Breast epithelium (tissue), 4 donors: ENCODE measurements at regions not wholly inside any gene's neighbourhood (a gene's known extent, or its start where the extent isn't known, plus 50 kb on each side); places are given as distances from the start of the nearest gene placed in this dataset.
"Not testable (repeated sequence)": the region's sequence is repeated elsewhere in the genome, so short reads cannot be mapped to it uniquely, and the experiment has no call there.

Source experiments
- DNase-seq, 2 donors: peaks; one replicate each; pipeline ENCODE4 v3.0.0-alpha.2; 2019; ENCODE audit warnings: low spot score in 2 of 2
- H3K27ac ChIP-seq, 2 donors: fragments of 200-600 bp; sonication (generic) in 1 of 2; one replicate each; pipeline ENCODE4 v1.5.1; 2016 to 2019; ENCODE audit warnings: mild to moderate bottlenecking in 1 of 2
- H3K27me3 ChIP-seq, 2 donors: fragments of 200-600 bp; sonication (generic) in 1 of 2; one replicate each; pipeline versions ENCODE4 v1.5.1 to v1.6.0; 2017 to 2019; ENCODE audit warnings: control low read depth in 1 of 2, mild to moderate bottlenecking in 1 of 2
- H3K36me3 ChIP-seq: fragments of 200-600 bp; one replicate; pipeline ENCODE4 v1.5.1; 2019
- H3K4me1 ChIP-seq, 2 donors: fragments of 200-600 bp; sonication (generic); one replicate each; pipeline ENCODE4 v1.5.1; 2016 to 2019; ENCODE audit warnings: control low read depth in 1 of 2
- H3K4me3 ChIP-seq, 3 donors: fragments of 200-600 bp; sonication (generic); 1 replicate in 2 of 3; 2 replicates in 1 of 3; pipeline ENCODE4 v1.5.1; 2016 to 2019; ENCODE audit warnings: mild to moderate bottlenecking in 3 of 3, moderate library complexity in 2 of 3
- H3K9me3 ChIP-seq, 2 donors: fragments of 200-600 bp; sonication (generic) in 1 of 2; one replicate each; pipeline ENCODE4 v1.5.1; 2016 to 2019; ENCODE audit warnings: control low read depth in 1 of 2
- CTCF ChIP-seq, 3 donors: fragments of 450-650 bp; IDR thresholded peaks; one replicate each; pipeline ENCODE4 v1.5.1; 2016 to 2017; ENCODE audit warnings: antibody characterized with exemption in 3 of 3, mild to moderate bottlenecking in 3 of 3, moderate library complexity in 3 of 3
- POLR2A ChIP-seq: fragments of 450-650 bp; IDR thresholded peaks from one replicate; pipeline ENCODE4 v1.6.1; 2016; ENCODE audit warnings: antibody characterized with exemption, mild to moderate bottlenecking, moderate library complexity
- POLR2AphosphoS5 ChIP-seq, 3 donors: sonication (generic); formaldehyde crosslinking; IDR thresholded peaks; one replicate each; pipeline ENCODE4 v1.6.1; 2017; ENCODE audit warnings: antibody characterized with exemption in 3 of 3
- intact Hi-C: fragments of 100-400 bp; cut with DNase I; formaldehyde crosslinking; loops from one replicate; pipeline ENCODE4 v1.15.1; 2023; ENCODE audit warnings: low total_unique reads

GRCh38 chr7:123271856-123272255 is 72.1 kb upstream of the SLC13A1 start:
- Histone ChIP-seq H3K4me3 (no peak overlapping the region), H3K27me3 (no peaks in the 10 kb centered on the region), H3K27ac (no peak overlapping the region), H3K4me1 (no peaks in the 10 kb centered on the region), H3K36me3 (no peaks in the 10 kb centered on the region), H3K9me3 (no peaks in the 10 kb centered on the region)
- intact Hi-C loops: no loop called here
- no peak for DNase-seq
- TF ChIP-seq POLR2A (no peak), POLR2AphosphoS5 (IDR thresholded peaks at IDR 0.05) (no peak), CTCF (IDR thresholded peaks at IDR 0.05) (no peak)

GRCh38 chr7:123271231-123271630 is 71.5 kb upstream of the SLC13A1 start:
- Histone ChIP-seq H3K4me3 (no peak overlapping the region), H3K36me3 (no peaks in the 10 kb centered on the region), H3K27ac (no peak overlapping the region), H3K27me3 (no peaks in the 10 kb centered on the region), H3K9me3 (no peaks in the 10 kb centered on the region), H3K4me1 (no peaks in the 10 kb centered on the region)
- TF ChIP-seq POLR2AphosphoS5 (IDR thresholded peaks at IDR 0.05) (no peak), POLR2A (no peak), CTCF (IDR thresholded peaks at IDR 0.05) (no peak)
- no peak for DNase-seq
- intact Hi-C loops: no loop called here

DNA sequence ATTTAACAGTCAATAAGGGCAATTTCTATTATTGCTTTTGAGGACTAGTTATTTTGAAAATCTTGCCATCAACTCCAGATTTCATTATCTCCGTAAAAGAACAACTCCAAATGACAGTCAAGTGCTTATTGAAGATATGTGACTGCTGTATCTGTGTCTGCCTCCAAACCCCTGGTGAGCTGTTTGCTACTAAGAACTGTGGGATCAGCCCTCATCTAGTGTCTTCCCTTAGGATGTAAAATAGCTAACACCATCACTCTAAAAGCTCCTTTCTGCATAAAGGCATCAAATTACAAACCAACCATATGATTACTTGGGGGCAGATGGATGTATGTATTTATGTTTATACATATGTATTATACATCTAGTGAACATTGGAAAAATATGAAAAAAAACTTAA is 70.8 kb upstream of the SLC13A1 start:
- DNase-seq: no peak
- H3K27me3 ChIP-seq: no peaks in the 10 kb centered on the region
- intact Hi-C loops: no loop called here
- H3K4me3 ChIP-seq: no peak overlapping the region
- H3K4me1 ChIP-seq: no peaks in the 10 kb centered on the region
- no peaks in the 10 kb centered on the region for H3K36me3 ChIP-seq
- no peaks in the 10 kb centered on the region for H3K9me3 ChIP-seq
- TF ChIP-seq CTCF (IDR thresholded peaks at IDR 0.05) (no peak), POLR2A (no peak), POLR2AphosphoS5 (IDR thresholded peaks at IDR 0.05) (no peak)
- no peak overlapping the region for H3K27ac ChIP-seq

DNA sequence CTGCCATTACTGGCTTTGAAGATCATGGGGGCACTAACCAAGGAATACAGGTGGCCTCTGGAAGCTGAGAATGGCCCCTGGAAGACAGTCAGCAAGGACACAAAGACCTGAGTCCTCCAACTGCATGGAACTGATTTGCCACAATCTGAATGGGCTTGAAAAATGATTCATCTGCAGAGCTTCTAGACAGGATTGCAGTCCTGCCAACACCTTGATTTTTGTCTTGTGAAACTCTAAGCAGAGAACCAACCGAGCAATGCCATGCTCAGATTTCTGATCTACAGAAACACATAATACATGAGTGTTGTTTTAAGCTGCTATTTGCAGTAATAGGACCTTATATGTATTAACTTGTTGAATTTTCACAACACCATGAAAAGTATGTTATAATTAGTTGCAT is 66.1 kb upstream of the SLC13A1 start:
- Histone ChIP-seq H3K27ac (no peak overlapping the region), H3K36me3 (no peaks in the 10 kb centered on the region), H3K9me3 (no peaks in the 10 kb centered on the region), H3K27me3 (no peaks in the 10 kb centered on the region), H3K4me1 (no peaks in the 10 kb centered on the region), H3K4me3 (no peak overlapping the region)
- intact Hi-C loops: no loop called here
- no peak for DNase-seq
- no peak for TF ChIP-seq POLR2A
- no peak for TF ChIP-seq CTCF (IDR thresholded peaks at IDR 0.05)
- no peak for TF ChIP-seq POLR2AphosphoS5 (IDR thresholded peaks at IDR 0.05)

DNA sequence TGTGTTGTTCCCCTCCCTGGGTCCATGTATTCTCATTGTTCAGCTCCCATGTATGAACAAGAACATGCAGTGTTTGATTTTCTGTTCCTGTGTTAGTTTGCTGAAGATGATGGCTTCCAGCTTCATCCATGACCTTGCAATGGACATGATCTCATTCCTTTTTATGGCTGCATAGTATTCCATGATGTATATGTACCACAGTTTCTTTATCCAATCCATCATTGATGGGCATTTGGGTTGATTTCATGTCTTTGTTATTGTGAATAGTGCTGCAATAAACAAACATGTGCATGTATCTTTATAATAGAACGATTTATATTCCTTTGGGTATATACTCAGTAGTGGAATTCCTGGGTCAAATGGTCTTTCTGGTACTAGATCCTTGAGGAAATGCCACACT is 65.1 kb upstream of the SLC13A1 start:
- H3K4me1 ChIP-seq, H3K9me3 ChIP-seq, H3K27ac ChIP-seq, intact Hi-C loops, H3K36me3 ChIP-seq, H3K4me3 ChIP-seq, DNase-seq, H3K27me3 ChIP-seq: not testable (repeated sequence)

DNA sequence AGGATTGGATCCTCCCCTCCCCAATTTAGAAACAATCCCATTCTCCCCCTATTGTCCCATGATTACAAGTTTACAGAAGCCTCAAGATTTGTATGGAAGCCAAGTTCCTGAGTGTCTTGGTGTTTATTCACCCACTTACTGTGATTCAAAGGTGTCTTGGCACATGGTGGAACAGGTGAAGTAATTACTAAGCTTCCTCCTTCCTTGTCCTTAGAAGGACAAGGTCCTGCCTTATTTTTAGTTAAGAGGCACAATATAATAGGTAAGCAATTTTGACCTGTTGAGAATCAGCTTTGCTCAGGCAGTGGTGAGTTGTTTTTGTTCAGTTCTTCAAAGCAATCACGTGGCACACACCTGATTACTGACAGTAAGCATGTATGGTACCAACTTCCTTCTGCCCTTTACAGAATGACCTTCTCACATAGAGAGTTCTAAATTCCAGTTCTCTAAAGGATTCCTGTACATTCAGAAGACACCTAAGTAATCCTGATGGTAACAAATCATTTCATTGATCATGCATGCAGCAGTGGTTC is 60.7 kb upstream of the SLC13A1 start:
- Histone ChIP-seq H3K4me3 (no peak overlapping the region), H3K27ac (peak overlapping the region in 1 of 2 donors; percentile 31), H3K9me3 (no peaks in the 10 kb centered on the region), H3K4me1 (no peaks in the 10 kb centered on the region), H3K36me3 (no peaks in the 10 kb centered on the region), H3K27me3 (no peaks in the 10 kb centered on the region)
- TF ChIP-seq CTCF (IDR thresholded peaks at IDR 0.05): no peak
- TF ChIP-seq POLR2A: no peak
- no peak for TF ChIP-seq POLR2AphosphoS5 (IDR thresholded peaks at IDR 0.05)
- DNase-seq: no peak
- intact Hi-C loops: no loop called here
